GM23248 (cell line): ENCODE measurements at regions not wholly inside any gene's neighbourhood (a gene's known extent, or its start where the extent isn't known, plus 50 kb on each side); places are given as distances from the start of the nearest gene placed in this dataset.

ENCODE experiments used
- DNase-seq: peaks from one replicate; pipeline ENCODE4 v3.0.0-alpha.2; 2015
- H2AFZ ChIP-seq: fragments of 200-600 bp; sonication (generic); 2 replicates; pipeline ENCODE4 v1.6.1; 2016; ENCODE audit warnings: antibody characterized with exemption
- H3F3A ChIP-seq: fragments of 200-600 bp; sonication (generic); 2 replicates; pipeline ENCODE4 v1.6.1; 2016; ENCODE audit warnings: mild to moderate bottlenecking, antibody characterized with exemption, mixed run types; ENCODE audit not compliant: insufficient read depth
- H3K27ac ChIP-seq: fragments of 200-600 bp; sonication (generic); 2 replicates; pipeline ENCODE4 v1.5.1; 2016; ENCODE audit warnings: mild to moderate bottlenecking
- H3K27me3 ChIP-seq: fragments of 200-600 bp; sonication (generic); replicated peaks from 2 replicates; pipeline ENCODE4 v1.6.1; 2016; ENCODE audit warnings: mild to moderate bottlenecking; ENCODE audit not compliant: insufficient read depth
- H3K36me3 ChIP-seq: fragments of 200-600 bp; sonication (generic); 2 replicates; pipeline ENCODE4 v1.6.1; 2016; ENCODE audit warnings: low read depth, mild to moderate bottlenecking
- H3K4me1 ChIP-seq: fragments of 200-600 bp; sonication (generic); 2 replicates; pipeline ENCODE4 v1.6.1; 2016; ENCODE audit warnings: mild to moderate bottlenecking; ENCODE audit not compliant: insufficient read depth
- H3K4me2 ChIP-seq: fragments of 200-600 bp; sonication (generic); one replicate; pipeline ENCODE4 v1.6.1; 2016; ENCODE audit warnings: mild to moderate bottlenecking; ENCODE audit not compliant: unreplicated experiment
- H3K4me3 ChIP-seq: fragments of 200-600 bp; sonication (generic); 2 replicates; pipeline ENCODE4 v1.5.1; 2016; ENCODE audit warnings: mild to moderate bottlenecking
- H3K79me2 ChIP-seq: fragments of 200-600 bp; sonication (generic); 2 replicates; pipeline ENCODE4 v1.6.1; 2016; ENCODE audit warnings: mild to moderate bottlenecking; ENCODE audit not compliant: insufficient read depth
- H3K9ac ChIP-seq: fragments of 200-600 bp; sonication (generic); 2 replicates; pipeline ENCODE4 v1.6.1; 2016; ENCODE audit warnings: mild to moderate bottlenecking
- H3K9me2 ChIP-seq: fragments of 200-600 bp; sonication (generic); 2 replicates; pipeline ENCODE4 v1.6.1; 2016; ENCODE audit warnings: mixed run types, mild to moderate bottlenecking, moderate library complexity; ENCODE audit not compliant: insufficient read depth
- H3K9me3 ChIP-seq: fragments of 200-600 bp; sonication (generic); one replicate; pipeline ENCODE4 v1.6.1; 2017; ENCODE audit warnings: low read depth
- H4K20me1 ChIP-seq: fragments of 200-600 bp; sonication (generic); 2 replicates; pipeline ENCODE4 v1.6.0; 2016; ENCODE audit not compliant: insufficient read depth
- EZH2 ChIP-seq: fragments of 200-600 bp; sonication (generic); IDR thresholded peaks from 2 replicates; pipeline ENCODE4 v1.6.1; 2018; ENCODE audit warnings: antibody characterized with exemption, mild to moderate bottlenecking; ENCODE audit not compliant: insufficient read depth, poor library complexity, severe bottlenecking
- EZH2phosphoT487 ChIP-seq: fragments of 200-600 bp; sonication (generic); IDR thresholded peaks from 2 replicates; pipeline ENCODE4 v1.6.1; 2018; ENCODE audit warnings: antibody characterized with exemption, moderate library complexity, mild to moderate bottlenecking, low read depth; ENCODE audit not compliant: insufficient read depth
- WGBS, 2 experiments: methylation state at CpG; one replicate each; pipeline ENCODE4 v1.1.6; 2015 to 2017; ENCODE audit warnings: low lambda C conversion rate in 2 of 2, low coverage in 1 of 2; ENCODE audit errors: missing lambda C conversion rate in 2 of 2; 5-methylcytosine and 5-hydroxymethylcytosine counted together
- in situ Hi-C: fragments of 300-500 bp; cut with MboI; formaldehyde crosslinking; loops from 2 replicates; pipeline ENCODE4 v1.15.0; 2020

DNA sequence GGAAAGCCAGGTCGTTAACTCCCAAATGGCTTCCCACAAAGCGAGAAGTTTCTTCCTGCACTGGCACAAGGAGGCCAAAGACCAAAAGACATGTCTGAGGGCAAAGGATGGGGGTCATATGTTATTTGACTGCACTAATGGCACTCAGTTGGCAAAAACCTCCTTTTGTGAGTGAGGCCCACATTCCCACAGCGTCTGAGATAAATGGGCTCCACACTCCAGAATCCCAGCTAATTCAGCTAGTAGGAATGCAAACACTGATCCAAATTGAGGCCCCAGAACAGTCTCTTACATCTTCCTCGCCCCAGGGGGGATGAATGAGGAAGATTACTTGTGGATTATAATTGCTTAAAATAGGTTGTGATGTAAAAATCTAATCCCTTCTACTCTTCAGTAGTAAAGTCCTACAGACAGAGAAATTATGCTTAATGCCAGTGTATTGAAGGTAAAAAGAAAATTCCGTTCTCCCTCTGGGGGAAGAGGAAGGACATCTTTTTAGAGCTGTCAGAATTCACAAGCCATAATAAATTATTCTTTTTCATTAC lies 86.4 kb upstream of the PIWIL1 start:
- no peak for TF ChIP-seq EZH2phosphoT487
- no peak for TF ChIP-seq EZH2
- no peak overlapping the region for H3K4me2 ChIP-seq
- no peaks in the 10 kb centered on the region for H3K36me3 ChIP-seq
- no peaks in the 10 kb centered on the region for H3K4me1 ChIP-seq
- no peak for DNase-seq
- H3K9me2 ChIP-seq, result no peaks in the 10 kb centered on the region
- H3K27me3 ChIP-seq, result no peaks in the 10 kb centered on the region
- no peak overlapping the region for H3K4me3 ChIP-seq
- no peak overlapping the region for H3K9ac ChIP-seq
- no peak overlapping the region for H3K27ac ChIP-seq
- in situ Hi-C loops, result no loop called here
- no peaks in the 10 kb centered on the region for H4K20me1 ChIP-seq
- no peak overlapping the region for H2AFZ ChIP-seq
- H3K9me3 ChIP-seq, result no peaks in the 10 kb centered on the region
- H3K79me2 ChIP-seq, result no peaks in the 10 kb centered on the region
- no peaks in the 10 kb centered on the region for H3F3A ChIP-seq
- WGBS, 2 experiments, result 12 to 19% methylated on average over 5 of the region's 5 CpGs

DNA sequence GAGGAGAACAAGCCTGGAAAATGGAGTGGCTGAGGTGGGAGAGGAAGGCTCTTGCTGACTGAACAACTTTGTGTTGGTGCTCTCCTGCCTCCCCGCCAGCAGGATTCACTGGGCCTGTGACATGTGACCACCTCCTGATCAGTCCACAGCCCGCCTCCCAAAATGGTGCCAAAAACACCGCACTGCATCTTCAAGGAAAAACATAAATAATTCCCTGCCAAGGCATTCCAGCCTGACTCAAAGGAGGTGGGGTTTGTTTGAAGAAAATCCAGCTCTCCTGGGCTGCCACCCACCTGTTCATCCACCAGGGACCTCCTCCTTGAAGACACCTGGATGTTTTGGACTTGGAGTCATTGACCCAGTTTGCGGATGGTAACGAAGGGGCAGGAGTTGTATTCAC lies 83.8 kb upstream of the PIWIL1 start:
- no peak overlapping the region for H3K4me3 ChIP-seq
- H3K9me2 ChIP-seq, result no peaks in the 10 kb centered on the region
- H3F3A ChIP-seq, result no peaks in the 10 kb centered on the region
- H3K9me3 ChIP-seq, result no peaks in the 10 kb centered on the region
- H3K36me3 ChIP-seq, result no peaks in the 10 kb centered on the region
- no peak overlapping the region for H2AFZ ChIP-seq
- DNase-seq, result no peak
- TF ChIP-seq EZH2phosphoT487, result no peak
- TF ChIP-seq EZH2, result no peak
- H3K27ac ChIP-seq, result no peak overlapping the region
- 34 to 39% methylated on average over 5 of the region's 5 CpGs for WGBS, 2 experiments
- no peak overlapping the region for H3K9ac ChIP-seq
- H3K27me3 ChIP-seq, result no peaks in the 10 kb centered on the region
- H3K79me2 ChIP-seq, result no peaks in the 10 kb centered on the region
- no peaks in the 10 kb centered on the region for H3K4me1 ChIP-seq
- in situ Hi-C loops, result no loop called here
- no peak overlapping the region for H3K4me2 ChIP-seq
- H4K20me1 ChIP-seq, result no peaks in the 10 kb centered on the region

DNA sequence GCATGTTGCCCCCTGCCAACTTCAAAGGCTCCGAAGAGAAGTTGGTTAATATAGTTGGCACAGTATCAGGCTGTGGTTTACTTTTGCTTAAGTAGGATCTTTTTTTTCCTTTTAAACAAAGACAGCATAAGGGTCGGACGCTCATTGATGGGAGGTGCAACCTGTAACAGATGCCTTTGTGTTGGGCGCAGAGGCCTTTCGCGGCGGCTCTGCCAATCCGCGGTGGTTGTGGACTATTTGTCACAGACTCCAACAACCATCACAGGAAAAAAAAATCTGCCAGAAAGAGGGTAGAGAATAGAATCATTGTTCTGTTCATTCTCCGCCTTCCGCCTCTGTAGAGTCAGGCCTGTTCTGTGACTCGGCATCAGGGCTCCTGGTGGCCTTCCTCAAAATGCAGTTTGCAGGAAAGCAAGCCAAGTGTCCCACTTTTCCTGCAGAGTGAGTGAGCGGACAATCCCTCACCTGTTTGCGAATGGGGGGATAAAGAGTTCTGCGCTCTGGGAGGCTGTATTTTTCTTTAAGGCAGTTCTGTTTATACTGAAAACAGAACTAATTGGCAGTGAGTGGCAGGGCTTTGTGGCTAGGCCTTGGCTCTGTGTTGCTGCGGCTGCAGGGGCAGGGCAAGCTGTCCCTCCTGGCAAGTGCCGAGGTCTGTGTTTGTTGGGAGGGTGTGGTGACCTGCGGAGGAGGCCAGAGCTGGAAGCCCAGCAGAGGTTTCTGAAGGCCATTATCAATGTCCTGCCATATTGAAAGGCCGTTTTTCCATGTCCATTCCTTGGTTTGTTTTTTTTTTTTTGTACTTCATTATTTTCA lies 83.0 kb upstream of the PIWIL1 start:
- in situ Hi-C loops, result no loop called here

DNA sequence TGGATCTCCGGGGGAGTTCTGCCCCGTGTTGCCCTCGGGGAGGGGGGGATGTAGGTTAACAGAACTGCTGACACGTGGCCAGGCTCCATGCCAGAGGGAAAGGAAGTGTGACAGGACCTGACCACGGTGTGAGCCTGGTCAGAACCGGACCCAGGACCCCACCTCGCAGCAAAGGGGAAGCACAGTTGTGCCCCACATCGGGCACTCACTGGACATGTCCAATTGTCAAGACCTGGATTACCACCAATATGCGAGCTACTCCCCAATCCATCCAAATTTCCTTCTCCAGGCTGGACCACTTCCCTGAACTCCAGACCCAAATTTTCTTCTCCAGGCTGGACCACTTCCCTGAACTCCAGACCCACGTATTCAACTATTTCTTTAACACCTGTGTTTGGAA lies 78.8 kb upstream of the PIWIL1 start:
- TF ChIP-seq EZH2phosphoT487, result no peak
- no peak for TF ChIP-seq EZH2
- Histone ChIP-seq H3K4me3 (no peak overlapping the region), H3K4me2 (no peak overlapping the region), H3K79me2 (no peaks in the 10 kb centered on the region), H3K27me3 (no peaks in the 10 kb centered on the region), H3F3A (no peaks in the 10 kb centered on the region), H3K4me1 (no peaks in the 10 kb centered on the region), H2AFZ (no peak overlapping the region), H3K36me3 (no peaks in the 10 kb centered on the region), H4K20me1 (no peaks in the 10 kb centered on the region), H3K9ac (no peak overlapping the region), H3K27ac (no peak overlapping the region), H3K9me2 (no peaks in the 10 kb centered on the region), H3K9me3 (no peaks in the 10 kb centered on the region)
- in situ Hi-C loops, result no loop called here
- DNase-seq, result no peak
- WGBS, 2 experiments, result 23 to 33% methylated on average over 9 to 10 of the region's 10 CpGs

More for the DNA sequence above, 83.0 kb upstream of the PIWIL1 start:
- Histone ChIP-seq H3K4me2 (no peak overlapping the region), H3K27me3 (no peaks in the 10 kb centered on the region), H3K36me3 (no peaks in the 10 kb centered on the region), H3K4me1 (no peaks in the 10 kb centered on the region), H3K9me3 (no peaks in the 10 kb centered on the region), H4K20me1 (no peaks in the 10 kb centered on the region), H3K9ac (no peak overlapping the region), H3K9me2 (no peaks in the 10 kb centered on the region), H2AFZ (no peak overlapping the region), H3K79me2 (no peaks in the 10 kb centered on the region), H3K4me3 (no peak overlapping the region), H3F3A (no peaks in the 10 kb centered on the region), H3K27ac (no peak overlapping the region)
- TF ChIP-seq EZH2 (no peak), EZH2phosphoT487 (no peak)
- WGBS, 2 experiments, result 29 to 42% methylated on average over 19 of the region's 19 CpGs
- no peak for DNase-seq
